PFSK-1 (cell line): ENCODE measurements at regions not wholly inside any gene's neighbourhood (a gene's known extent, or its start where the extent isn't known, plus 50 kb on each side); places are given as distances from the start of the nearest gene placed in this dataset.

Experiments
- FOXP2 ChIP-seq: optimal IDR thresholded peaks from 2 replicates; pipeline ENCODE3; 2011; ENCODE audit warnings: borderline replicate concordance, control low read depth, inconsistent platforms; ENCODE audit not compliant: insufficient read depth; ENCODE audit errors: extremely low read length, extremely low read depth
- POLR2AphosphoS5 ChIP-seq: IDR thresholded peaks from 2 replicates; pipeline ENCODE4 v1.6.1; 2012; ENCODE audit warnings: low read depth, mild to moderate bottlenecking, control low read depth, low read length, moderate library complexity
- REST ChIP-seq, 2 experiments: IDR thresholded peaks; 2 replicates each; pipeline versions ENCODE4 v1.6.1 to v1.8.0; 2011 to 2012; ENCODE audit warnings: low read depth in 2 of 2, low read length in 2 of 2, control low read depth in 1 of 2, inconsistent platforms in 1 of 2, mild to moderate bottlenecking in 1 of 2, moderate library complexity in 1 of 2; ENCODE audit not compliant: insufficient read depth in 1 of 2
- SIN3A ChIP-seq: IDR thresholded peaks from 2 replicates; pipeline ENCODE4 v1.6.1; 2012; ENCODE audit warnings: mild to moderate bottlenecking, low read length, moderate library complexity, borderline replicate concordance; ENCODE audit not compliant: insufficient read depth
- TAF1 ChIP-seq: IDR thresholded peaks from 2 replicates; pipeline ENCODE4 v1.6.1; 2012; ENCODE audit warnings: low read length, control low read depth, borderline replicate concordance; ENCODE audit not compliant: insufficient read depth

- TF ChIP-seq REST (IDR thresholded peaks at IDR 0.05; ENCODE audit: insufficient read depth in 1 of 2, low read depth in 2 of 2, low read length in 2 of 2) = no peak
- TF ChIP-seq FOXP2 = no peak
- TF ChIP-seq TAF1 = no peak
- TF ChIP-seq SIN3A = no peak
- TF ChIP-seq POLR2AphosphoS5 = no peak
Observed at GRCh38 chr17:33981711-33982601, 273.1 kb upstream of the CCL2 start.

- no peak for TF ChIP-seq SIN3A
- TF ChIP-seq REST (IDR thresholded peaks at IDR 0.05; ENCODE audit: insufficient read depth in 1 of 2, low read depth in 2 of 2, low read length in 2 of 2) = no peak
- TF ChIP-seq TAF1 = no peak
- no peak for TF ChIP-seq FOXP2
- no peak for TF ChIP-seq POLR2AphosphoS5
Observed at GRCh38 chr17:33982909-33983308, 272.2 kb upstream of the CCL2 start.

GRCh38 chr17:33983824-33984574 is 271.1 kb upstream of the CCL2 start:
- TF ChIP-seq FOXP2 (no peak), POLR2AphosphoS5 (no peak), TAF1 (no peak), SIN3A (no peak), REST (IDR thresholded peaks at IDR 0.05; ENCODE audit: insufficient read depth in 1 of 2, low read depth in 2 of 2, low read length in 2 of 2) (no peak)

- TF ChIP-seq POLR2AphosphoS5 (no peak), SIN3A (no peak), REST (IDR thresholded peaks at IDR 0.05; ENCODE audit: insufficient read depth in 1 of 2, low read depth in 2 of 2, low read length in 2 of 2) (no peak), TAF1 (no peak), FOXP2 (no peak)
Observed at GRCh38 chr17:33986088-33986487, 269.0 kb upstream of the CCL2 start.
